SK-N-SH treated with all-trans-retinoic acid at 6 μM for 48 hours (cell line): ENCODE measurements at regions not wholly inside any gene's neighbourhood (a gene's known extent, or its start where the extent isn't known, plus 50 kb on each side); places are given as distances from the start of the nearest gene placed in this dataset.

ENCODE experiments used
- ATAC-seq: fragments of 200-7000 bp; cut with Tn5 transposase; 3 replicates; pipeline ENCODE4 v1.9.1; 2020; ENCODE audit warnings: mild to moderate bottlenecking, moderate library complexity
- ARNTL ChIP-seq: fragments of 450-650 bp; formaldehyde crosslinking; IDR thresholded peaks from 2 replicates; pipeline ENCODE4 v1.5.0; 2020; ENCODE audit warnings: low read depth, mild to moderate bottlenecking, moderate library complexity, borderline replicate concordance
- BACH2 ChIP-seq: fragments of 250-450 bp; sonication (Bioruptor Pico); IDR thresholded peaks from 2 replicates; pipeline ENCODE4 v1.9.0; 2021; ENCODE audit warnings: mild to moderate bottlenecking, borderline replicate concordance
- CSDC2 ChIP-seq: fragments of 250-450 bp; sonication (Bioruptor Pico); IDR thresholded peaks from 2 replicates; pipeline ENCODE4 v1.5.0; 2020; ENCODE audit warnings: mild to moderate bottlenecking, moderate library complexity
- ESRRG ChIP-seq: fragments of 250-450 bp; sonication (Bioruptor Pico); IDR thresholded peaks from 2 replicates; pipeline ENCODE4 v1.6.1; 2021; ENCODE audit warnings: mild to moderate bottlenecking
- GLIS3 ChIP-seq: fragments of 250-450 bp; sonication (Bioruptor Pico); IDR thresholded peaks from 2 replicates; pipeline ENCODE4 v1.5.0; 2020; ENCODE audit warnings: mild to moderate bottlenecking, moderate library complexity
- ISL1 ChIP-seq: fragments of 250-450 bp; sonication (Bioruptor Pico); IDR thresholded peaks from 2 replicates; pipeline ENCODE4 v2.1.2; 2022; ENCODE audit warnings: mild to moderate bottlenecking, moderate library complexity
- OSR1 ChIP-seq: fragments of 250-450 bp; sonication (Bioruptor Pico); IDR thresholded peaks from 2 replicates; pipeline ENCODE4 v1.8.0; 2022; ENCODE audit warnings: moderate library complexity, mild to moderate bottlenecking, inconsistent platforms
- PATZ1 ChIP-seq: fragments of 250-450 bp; sonication (Bioruptor Pico); IDR thresholded peaks from 2 replicates; pipeline ENCODE4 v1.8.0; 2020; ENCODE audit warnings: mild to moderate bottlenecking, moderate library complexity, borderline replicate concordance
- PPARA ChIP-seq: fragments of 250-450 bp; sonication (Bioruptor Pico); IDR thresholded peaks from 2 replicates; pipeline ENCODE4 v1.5.0; 2020; ENCODE audit warnings: mild to moderate bottlenecking, borderline replicate concordance
- RARB ChIP-seq: fragments of 250-450 bp; sonication (Bioruptor Pico); IDR thresholded peaks from 2 replicates; pipeline ENCODE4 v1.8.0; 2021; ENCODE audit warnings: mild to moderate bottlenecking, moderate library complexity
- SNAI2 ChIP-seq: fragments of 250-450 bp; sonication (Bioruptor Pico); IDR thresholded peaks from 2 replicates; pipeline ENCODE4 v1.5.0; 2020; ENCODE audit warnings: mild to moderate bottlenecking, moderate library complexity
- TCF4 ChIP-seq: fragments of 250-450 bp; sonication (Bioruptor Pico); IDR thresholded peaks from 2 replicates; pipeline ENCODE4 v1.8.0; 2021; ENCODE audit warnings: mild to moderate bottlenecking, moderate library complexity, borderline replicate concordance
- TOX ChIP-seq: fragments of 250-450 bp; sonication (Bioruptor Pico); IDR thresholded peaks from 2 replicates; pipeline ENCODE4 v1.8.0; 2021; ENCODE audit warnings: mild to moderate bottlenecking, moderate library complexity, borderline replicate concordance
- TSHZ2 ChIP-seq: fragments of 250-450 bp; sonication (Bioruptor Pico); IDR thresholded peaks from 2 replicates; pipeline ENCODE4 v1.5.0; 2020; ENCODE audit warnings: mild to moderate bottlenecking, moderate library complexity
- ZC3H10 ChIP-seq: fragments of 250-450 bp; sonication (Bioruptor Pico); IDR thresholded peaks from 2 replicates; pipeline ENCODE4 v1.5.1; 2021; ENCODE audit warnings: mild to moderate bottlenecking, moderate library complexity
- ZFP3 ChIP-seq: fragments of 250-450 bp; sonication (Bioruptor Pico); IDR thresholded peaks from 2 replicates; pipeline ENCODE4 v1.5.0; 2020; ENCODE audit warnings: mild to moderate bottlenecking, moderate library complexity
- ZFP30 ChIP-seq: fragments of 450-650 bp; formaldehyde crosslinking; IDR thresholded peaks from 2 replicates; pipeline ENCODE4 v1.5.0; 2022; ENCODE audit warnings: mild to moderate bottlenecking, moderate library complexity
- ZNF565 ChIP-seq: fragments of 450-650 bp; formaldehyde crosslinking; conservative IDR thresholded peaks from 2 replicates; pipeline ENCODE4 v1.5.0; 2020; ENCODE audit warnings: low read depth, mild to moderate bottlenecking, moderate library complexity
- ZNF70 ChIP-seq: fragments of 450-650 bp; formaldehyde crosslinking; IDR thresholded peaks from 2 replicates; pipeline ENCODE4 v1.5.0; 2020; ENCODE audit warnings: mild to moderate bottlenecking, moderate library complexity
- ZNF8 ChIP-seq: fragments of 450-650 bp; formaldehyde crosslinking; IDR thresholded peaks from 2 replicates; pipeline ENCODE4 v1.5.0; 2020; ENCODE audit warnings: mild to moderate bottlenecking, moderate library complexity
- TF ChIP-seq, protein P1 (sequence below): fragments of 250-450 bp; sonication (Bioruptor Pico); IDR thresholded peaks from 2 replicates; pipeline ENCODE4 v1.5.1; 2020; ENCODE audit warnings: low read depth, mild to moderate bottlenecking, moderate library complexity
- TF ChIP-seq, protein P2 (sequence below): fragments of 250-450 bp; sonication (Bioruptor Pico); IDR thresholded peaks from 2 replicates; pipeline ENCODE4 v1.8.0; 2021; ENCODE audit warnings: low read depth, mild to moderate bottlenecking, moderate library complexity, borderline replicate concordance
- TF ChIP-seq, protein P3 (sequence below): fragments of 250-450 bp; sonication (Bioruptor Pico); IDR thresholded peaks from 2 replicates; pipeline ENCODE4 v1.5.1; 2021; ENCODE audit warnings: mild to moderate bottlenecking, moderate library complexity

DNA sequence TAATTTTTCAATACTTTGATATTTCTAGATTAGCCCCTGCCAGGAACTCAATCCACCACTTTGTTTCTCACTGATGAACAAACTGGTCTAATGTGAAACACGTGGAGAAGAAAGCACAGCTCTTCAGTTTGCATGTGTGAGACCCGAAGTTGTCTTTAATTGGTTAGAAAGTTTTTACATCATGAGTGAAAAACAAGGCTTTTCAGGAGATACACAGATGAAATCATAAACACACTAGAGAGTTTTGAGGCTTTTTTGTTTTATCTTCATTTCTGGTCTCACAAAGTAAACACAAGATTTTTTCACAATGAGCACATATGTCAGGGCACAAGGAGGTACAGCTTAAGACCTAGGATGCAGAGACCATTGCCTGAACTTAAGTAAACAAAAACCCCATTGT, 84.5 kb upstream of the MOCS2 start (continued):
- TF ChIP-seq, protein P1, sequence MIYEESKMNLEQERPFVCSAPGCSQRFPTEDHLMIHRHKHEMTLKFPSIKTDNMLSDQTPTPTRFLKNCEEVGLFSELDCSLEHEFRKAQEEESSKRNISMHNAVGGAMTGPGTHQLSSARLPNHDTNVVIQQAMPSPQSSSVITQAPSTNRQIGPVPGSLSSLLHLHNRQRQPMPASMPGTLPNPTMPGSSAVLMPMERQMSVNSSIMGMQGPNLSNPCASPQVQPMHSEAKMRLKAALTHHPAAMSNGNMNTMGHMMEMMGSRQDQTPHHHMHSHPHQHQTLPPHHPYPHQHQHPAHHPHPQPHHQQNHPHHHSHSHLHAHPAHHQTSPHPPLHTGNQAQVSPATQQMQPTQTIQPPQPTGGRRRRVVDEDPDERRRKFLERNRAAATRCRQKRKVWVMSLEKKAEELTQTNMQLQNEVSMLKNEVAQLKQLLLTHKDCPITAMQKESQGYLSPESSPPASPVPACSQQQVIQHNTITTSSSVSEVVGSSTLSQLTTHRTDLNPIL (CRISPR knock-in tag), result no peak

GRCh38 chr5:53199882-53200281, 90.3 kb upstream of the MOCS2 start:
- TF ChIP-seq, protein P2, sequence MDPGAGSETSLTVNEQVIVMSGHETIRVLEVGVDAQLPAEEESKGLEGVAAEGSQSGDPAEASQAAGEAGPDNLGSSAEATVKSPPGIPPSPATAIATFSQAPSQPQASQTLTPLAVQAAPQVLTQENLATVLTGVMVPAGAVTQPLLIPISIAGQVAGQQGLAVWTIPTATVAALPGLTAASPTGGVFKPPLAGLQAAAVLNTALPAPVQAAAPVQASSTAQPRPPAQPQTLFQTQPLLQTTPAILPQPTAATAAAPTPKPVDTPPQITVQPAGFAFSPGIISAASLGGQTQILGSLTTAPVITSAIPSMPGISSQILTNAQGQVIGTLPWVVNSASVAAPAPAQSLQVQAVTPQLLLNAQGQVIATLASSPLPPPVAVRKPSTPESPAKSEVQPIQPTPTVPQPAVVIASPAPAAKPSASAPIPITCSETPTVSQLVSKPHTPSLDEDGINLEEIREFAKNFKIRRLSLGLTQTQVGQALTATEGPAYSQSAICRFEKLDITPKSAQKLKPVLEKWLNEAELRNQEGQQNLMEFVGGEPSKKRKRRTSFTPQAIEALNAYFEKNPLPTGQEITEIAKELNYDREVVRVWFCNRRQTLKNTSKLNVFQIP, result no peak
- TF ChIP-seq ZC3H10 (CRISPR knock-in tag) (no peak), ARNTL (CRISPR knock-in tag) (no peak), PATZ1 (CRISPR knock-in tag) (no peak), CSDC2 (no peak), ZFP30 (CRISPR knock-in tag) (no peak), OSR1 (CRISPR knock-in tag) (no peak), TSHZ2 (CRISPR knock-in tag) (no peak), SNAI2 (CRISPR knock-in tag) (no peak), TOX (no peak), ZNF70 (CRISPR knock-in tag) (no peak), GLIS3 (no peak), TCF4 (no peak), ZFP3 (CRISPR knock-in tag) (no peak), PPARA (CRISPR knock-in tag) (no peak), RARB (CRISPR knock-in tag) (no peak), ESRRG (CRISPR knock-in tag) (no peak), ISL1 (CRISPR knock-in tag) (no peak)
- TF ChIP-seq, protein P3, sequence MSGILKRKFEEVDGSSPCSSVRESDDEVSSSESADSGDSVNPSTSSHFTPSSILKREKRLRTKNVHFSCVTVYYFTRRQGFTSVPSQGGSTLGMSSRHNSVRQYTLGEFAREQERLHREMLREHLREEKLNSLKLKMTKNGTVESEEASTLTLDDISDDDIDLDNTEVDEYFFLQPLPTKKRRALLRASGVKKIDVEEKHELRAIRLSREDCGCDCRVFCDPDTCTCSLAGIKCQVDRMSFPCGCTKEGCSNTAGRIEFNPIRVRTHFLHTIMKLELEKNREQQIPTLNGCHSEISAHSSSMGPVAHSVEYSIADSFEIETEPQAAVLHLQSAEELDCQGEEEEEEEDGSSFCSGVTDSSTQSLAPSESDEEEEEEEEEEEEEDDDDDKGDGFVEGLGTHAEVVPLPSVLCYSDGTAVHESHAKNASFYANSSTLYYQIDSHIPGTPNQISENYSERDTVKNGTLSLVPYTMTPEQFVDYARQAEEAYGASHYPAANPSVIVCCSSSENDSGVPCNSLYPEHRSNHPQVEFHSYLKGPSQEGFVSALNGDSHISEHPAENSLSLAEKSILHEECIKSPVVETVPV (CRISPR knock-in tag), result no peak
- TF ChIP-seq, protein P1 (CRISPR knock-in tag), result no peak
- no peak for ATAC-seq

GRCh38 chr5:53200306-53200705, 90.7 kb upstream of the MOCS2 start:
- TF ChIP-seq SNAI2 (CRISPR knock-in tag), result no peak
- TF ChIP-seq ZNF70 (CRISPR knock-in tag), result no peak
- ATAC-seq, result no peak

DNA sequence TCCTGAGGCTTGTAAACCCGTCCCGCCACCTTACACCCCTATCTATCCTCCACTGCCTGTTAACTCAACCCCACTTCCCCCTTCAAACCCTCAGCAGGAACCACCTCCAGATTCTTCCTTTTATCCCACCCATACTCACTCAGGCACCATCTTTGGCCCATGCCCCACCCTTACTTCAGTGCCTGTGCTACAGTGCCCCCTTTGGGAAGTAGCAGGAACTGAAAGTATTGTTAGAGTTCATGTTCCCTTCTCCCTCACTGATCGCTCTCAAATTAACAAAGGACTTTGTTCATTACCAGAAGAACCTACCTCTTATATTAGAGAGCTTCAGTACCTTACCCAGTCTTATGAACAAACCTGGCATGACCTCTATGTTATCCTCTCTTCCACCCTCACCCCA, 92.2 kb upstream of the MOCS2 start:
- ATAC-seq, result no peak
- TF ChIP-seq ESRRG (CRISPR knock-in tag) (no peak), TOX (no peak), ZNF8 (CRISPR knock-in tag) (no peak), BACH2 (CRISPR knock-in tag) (no peak), ZFP3 (CRISPR knock-in tag) (no peak), ZNF565 (CRISPR knock-in tag) (no peak), TCF4 (no peak)
- TF ChIP-seq, protein P1 (CRISPR knock-in tag), result no peak
- TF ChIP-seq, protein P3 (CRISPR knock-in tag), result no peak
